Epidermal melanocyte (primary cell): ENCODE measurements at regions not wholly inside any gene's neighbourhood (a gene's known extent, or its start where the extent isn't known, plus 50 kb on each side); places are given as distances from the start of the nearest gene placed in this dataset.

Source experiments
- DNase-seq: peaks from one replicate; pipeline ENCODE4 v3.0.0; 2011; ENCODE audit warnings: low spot score; ENCODE audit not compliant: insufficient read length

GRCh38 chrX:113133316-113133715 is 292.7 kb upstream of the AMOT start:
- DNase-seq: no peak

GRCh38 chrX:113124693-113125092 is 284.1 kb upstream of the AMOT start:
- DNase-seq: no peak

GRCh38 chrX:113075521-113075920 is 234.9 kb upstream of the AMOT start:
- DNase-seq: no peak

GRCh38 chrX:113059714-113060113 is 219.1 kb upstream of the AMOT start:
- DNase-seq: no peak

GRCh38 chrX:113058634-113059033 is 218.0 kb upstream of the AMOT start:
- no peak for DNase-seq

- DNase-seq: no peak
Measured at GRCh38 chrX:113048896-113049295, 208.3 kb upstream of the AMOT start.

GRCh38 chrX:113048480-113048879 is 207.8 kb upstream of the AMOT start:
- no peak for DNase-seq

- no peak for DNase-seq
Measured at GRCh38 chrX:113033966-113034680, 193.5 kb upstream of the AMOT start.

GRCh38 chrX:113019958-113020357 is 179.3 kb upstream of the AMOT start:
- no peak for DNase-seq

- DNase-seq: no peak
Measured at GRCh38 chrX:113009837-113010236, 169.2 kb upstream of the AMOT start.

- DNase-seq: no peak
Measured at GRCh38 chrX:113009029-113009428, 168.4 kb upstream of the AMOT start.

GRCh38 chrX:113001836-113002235 is 161.2 kb upstream of the AMOT start:
- DNase-seq: no peak

- no peak for DNase-seq
Measured at GRCh38 chrX:112997991-112998390, 157.4 kb upstream of the AMOT start.

GRCh38 chrX:112991801-112992200 is 151.2 kb upstream of the AMOT start:
- DNase-seq: no peak

- DNase-seq: no peak
Measured at GRCh38 chrX:112979879-112980278, 139.2 kb upstream of the AMOT start.

GRCh38 chrX:112968351-112969133 is 127.9 kb upstream of the AMOT start:
- no peak for DNase-seq

- DNase-seq: no peak
Measured at GRCh38 chrX:112967903-112968302, 127.3 kb upstream of the AMOT start.

GRCh38 chrX:112967341-112967740 is 126.7 kb upstream of the AMOT start:
- no peak for DNase-seq

- DNase-seq: no peak
Measured at GRCh38 chrX:112961981-112962380, 121.3 kb upstream of the AMOT start.

GRCh38 chrX:112947981-112948615 is 107.5 kb upstream of the AMOT start:
- DNase-seq: no peak

GRCh38 chrX:112946227-112946626 is 105.6 kb upstream of the AMOT start:
- DNase-seq: no peak

- no peak for DNase-seq
Measured at GRCh38 chrX:112945826-112946225, 105.2 kb upstream of the AMOT start.
